HG02885 (cell line): ENCODE measurements at regions not wholly inside any gene's neighbourhood (a gene's known extent, or its start where the extent isn't known, plus 50 kb on each side); places are given as distances from the start of the nearest gene placed in this dataset.

Source experiments
- ATAC-seq: cut with Tn5 transposase; IDR thresholded peaks from one replicate; pipeline ENCODE4 v1.9.1; 2021; ENCODE audit warnings: mild to moderate bottlenecking; ENCODE audit not compliant: unreplicated experiment, poor library complexity

DNA sequence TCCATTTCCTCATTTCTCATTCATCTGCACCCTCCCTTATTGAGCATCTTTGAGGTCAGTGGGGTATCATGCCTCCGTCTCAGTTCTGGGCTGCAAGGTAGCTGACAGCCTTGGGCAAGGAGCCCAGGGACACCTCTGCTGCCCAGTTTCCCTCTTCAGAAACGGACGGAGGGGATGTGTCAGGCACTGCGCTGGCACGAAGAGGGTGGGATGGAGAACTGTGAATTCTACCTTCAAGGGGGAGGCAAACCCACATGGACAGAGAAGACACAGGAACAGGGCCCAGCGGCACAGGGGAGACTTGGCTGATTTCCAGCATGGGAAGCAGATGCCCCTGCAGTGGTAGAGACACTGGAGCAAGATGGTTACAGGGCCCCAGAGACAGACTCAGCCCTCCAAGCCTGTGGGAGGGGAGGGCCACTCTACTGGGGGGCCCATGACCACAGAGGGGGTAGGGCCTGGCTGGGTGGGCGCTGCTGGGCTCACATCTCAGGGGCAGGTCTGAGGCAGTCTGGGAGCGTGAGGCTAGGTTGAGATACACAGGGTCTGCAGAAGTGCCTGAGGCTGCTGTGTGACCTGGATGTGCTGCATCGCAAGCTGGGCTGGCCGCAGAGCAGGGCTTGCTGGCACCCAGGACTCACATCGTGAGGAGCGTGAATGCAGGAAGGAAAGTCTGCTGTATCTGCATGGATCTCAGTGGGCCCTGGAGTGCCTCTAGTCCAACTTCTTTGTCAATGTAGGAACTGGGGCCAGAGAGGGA, 92.3 kb downstream of the HS1BP3 start:
- no peak for ATAC-seq

DNA sequence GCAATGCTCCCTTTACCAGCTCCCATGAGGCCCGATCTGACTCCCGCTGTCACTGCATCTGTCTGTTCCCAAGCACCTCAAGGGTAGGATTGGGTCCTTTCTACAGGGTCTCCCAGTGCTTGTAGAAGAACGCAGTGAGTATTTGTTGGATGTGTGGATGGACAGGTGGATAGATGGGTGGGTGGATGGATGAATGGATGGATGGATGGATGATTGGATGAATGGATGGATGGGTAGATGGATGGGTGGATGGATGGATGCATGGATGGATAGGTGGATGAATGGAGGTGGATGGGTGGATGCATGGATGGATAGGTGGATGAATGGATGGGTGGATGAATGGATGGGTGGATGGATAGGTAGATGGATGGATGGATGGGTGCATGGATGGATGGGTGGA, 91.6 kb downstream of the HS1BP3 start:
- no peak for ATAC-seq

DNA sequence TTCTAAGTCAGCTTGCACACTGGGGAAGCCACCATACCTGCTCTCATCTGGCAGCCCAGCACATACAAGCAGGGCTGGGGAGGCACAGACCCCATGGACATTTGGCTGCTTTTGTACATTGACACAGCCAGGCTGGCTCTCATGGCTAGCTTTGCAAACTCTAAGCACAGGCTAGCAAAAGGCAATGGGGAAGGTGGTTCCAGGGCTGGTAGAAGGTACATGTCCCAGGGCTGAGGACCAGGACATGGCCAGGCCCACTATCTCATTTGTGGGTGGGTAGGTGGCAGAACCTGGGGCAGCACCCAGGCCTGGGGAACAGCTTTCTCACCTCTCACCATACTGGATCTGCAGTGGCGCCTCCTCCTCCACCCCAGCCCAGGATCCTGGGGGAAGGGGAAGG, 90.9 kb downstream of the HS1BP3 start:
- no peak for ATAC-seq

DNA sequence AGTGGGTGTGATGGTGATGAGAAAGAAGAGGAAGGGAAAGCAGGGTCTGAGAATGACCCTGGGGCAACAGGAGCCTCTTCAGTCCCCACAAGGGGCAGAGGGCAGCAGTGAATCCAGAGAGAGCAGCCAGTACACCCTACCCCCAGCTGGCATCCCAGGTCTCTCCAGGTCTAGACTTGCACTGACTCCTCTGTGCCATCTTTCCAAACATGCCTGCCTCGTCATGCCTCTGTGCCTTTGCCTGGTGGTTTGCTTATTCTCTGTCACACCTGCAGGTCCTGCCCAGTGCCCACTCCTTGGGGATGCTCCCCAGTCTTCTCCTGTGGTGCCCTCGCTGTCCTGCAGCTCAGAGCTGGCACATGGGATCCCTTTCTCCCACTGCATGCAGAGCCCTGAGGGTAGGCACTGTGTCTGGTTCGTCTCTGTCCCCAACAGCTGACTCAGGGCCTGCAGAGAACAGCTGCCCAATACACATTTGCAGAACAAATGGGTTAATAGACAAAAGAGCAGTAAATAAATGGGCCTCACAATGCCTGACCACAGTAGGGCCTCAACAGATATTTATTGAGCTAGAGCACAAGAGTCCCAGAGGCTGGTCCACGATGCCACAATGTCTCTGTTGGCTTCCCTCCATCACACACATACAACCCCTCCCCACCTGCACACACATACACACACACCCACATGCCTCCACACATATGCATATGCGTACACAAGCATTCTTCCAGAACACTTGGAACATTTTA, 89.8 kb downstream of the HS1BP3 start:
- no peak for ATAC-seq

DNA sequence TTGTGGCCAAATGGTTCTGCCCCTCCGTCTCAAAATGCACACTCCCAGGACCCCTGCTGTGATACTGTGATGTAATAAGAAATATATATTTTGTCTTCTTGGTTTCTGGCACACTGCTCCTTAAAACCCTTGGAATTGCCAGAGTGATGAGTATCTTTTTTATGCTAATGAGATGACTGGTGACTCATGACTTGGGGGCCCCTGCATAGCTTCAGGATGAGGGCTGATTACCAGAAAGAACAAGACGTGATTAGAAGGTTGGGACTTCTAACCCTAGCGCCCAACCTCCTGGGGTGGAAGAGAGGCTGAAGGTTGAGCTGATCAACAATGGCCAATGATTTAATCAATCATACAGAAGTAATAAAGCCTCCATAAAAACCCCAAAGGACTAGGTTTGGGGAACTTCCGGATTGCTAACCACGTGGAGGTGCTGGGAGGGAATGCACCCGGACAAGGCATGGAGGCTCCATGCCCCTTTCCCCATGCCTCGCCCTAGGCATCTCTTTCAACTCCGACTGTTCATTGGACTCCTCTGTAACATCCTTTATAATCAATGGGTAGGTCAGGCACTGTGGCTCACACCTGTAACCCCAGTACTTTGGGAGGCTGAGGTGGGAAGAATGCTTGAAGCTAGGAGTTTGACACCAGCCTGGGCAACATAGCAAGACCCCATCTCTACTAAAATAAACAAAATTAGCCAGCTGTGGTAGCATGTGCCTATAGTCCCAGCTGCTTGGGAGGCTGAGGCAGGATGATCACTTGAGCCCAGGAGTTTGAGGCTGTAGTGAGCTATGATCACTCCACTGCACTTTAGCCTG, 89.1 kb downstream of the HS1BP3 start:
- no peak for ATAC-seq

DNA sequence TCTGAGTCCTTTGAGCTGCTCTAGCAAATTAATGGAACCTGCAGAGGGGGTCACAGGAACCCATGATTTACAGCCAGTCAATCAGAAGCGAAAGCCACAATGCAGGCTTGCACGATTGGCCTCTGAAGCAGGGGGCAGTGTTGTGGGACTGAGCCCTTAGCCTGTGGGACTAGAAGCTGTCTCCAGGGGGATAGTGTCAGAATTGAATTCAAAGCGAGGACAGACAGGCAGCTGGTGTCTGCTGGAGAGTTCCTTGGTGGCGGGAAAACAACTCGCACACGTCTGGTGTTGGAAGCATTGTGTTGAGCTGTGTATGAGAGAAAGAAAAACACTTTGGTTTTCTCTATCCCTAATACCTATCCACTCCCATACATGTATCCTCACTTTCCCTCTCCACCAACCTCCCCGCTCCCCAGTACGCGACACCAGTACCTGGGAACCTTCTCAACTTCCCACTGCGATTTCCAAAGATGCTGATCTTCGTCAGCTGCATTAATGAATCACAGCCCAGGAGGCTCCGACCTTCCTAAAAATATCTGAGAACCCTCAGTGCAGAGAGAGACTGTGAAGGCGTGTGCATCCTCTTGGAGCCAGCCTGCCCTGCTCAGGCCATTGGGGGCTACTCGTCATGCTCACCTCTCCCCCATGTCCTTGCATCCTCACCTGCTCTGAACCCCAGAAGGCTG, 88.2 kb downstream of the HS1BP3 start:
- ATAC-seq, result no peak

DNA sequence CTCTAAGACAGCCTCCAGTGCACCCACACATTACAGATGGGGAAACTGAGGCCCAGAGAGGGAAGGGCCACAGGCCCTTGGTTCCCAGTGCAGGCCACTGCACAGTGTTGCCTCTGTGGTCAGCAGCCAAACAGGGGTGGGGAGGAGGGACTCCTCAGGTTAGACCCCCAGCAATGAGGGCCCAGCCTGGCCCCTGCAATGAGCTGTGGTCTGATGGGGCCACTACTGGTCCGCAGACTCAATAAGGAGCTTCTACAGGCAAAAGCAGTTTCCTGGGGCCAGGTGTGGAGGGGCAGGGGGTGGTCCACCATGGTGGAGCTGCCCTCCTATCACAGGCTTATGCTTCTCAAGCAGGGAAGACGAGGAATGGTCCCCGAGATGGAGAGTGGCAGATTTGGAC, 87.6 kb downstream of the HS1BP3 start:
- no peak for ATAC-seq

DNA sequence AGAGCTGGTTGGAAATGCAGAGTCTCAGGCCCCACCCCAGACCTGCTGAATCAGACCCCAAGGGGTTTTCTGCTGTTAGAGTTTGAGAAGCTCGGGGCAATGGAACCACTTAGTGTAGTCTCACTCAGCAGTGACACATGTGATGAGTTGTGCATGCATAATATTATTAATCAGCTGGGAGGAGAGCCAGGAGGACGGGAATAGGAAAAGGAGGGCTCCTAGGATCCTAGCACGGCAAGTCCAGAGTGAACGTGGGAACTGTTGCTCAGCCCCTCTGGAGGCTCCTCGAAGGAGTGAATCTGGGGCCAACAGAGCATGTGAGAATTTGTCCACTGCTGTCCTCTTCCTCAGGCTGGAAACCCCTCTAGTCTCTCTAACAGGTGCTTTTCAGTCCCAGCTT, 87.1 kb downstream of the HS1BP3 start:
- no peak for ATAC-seq

DNA sequence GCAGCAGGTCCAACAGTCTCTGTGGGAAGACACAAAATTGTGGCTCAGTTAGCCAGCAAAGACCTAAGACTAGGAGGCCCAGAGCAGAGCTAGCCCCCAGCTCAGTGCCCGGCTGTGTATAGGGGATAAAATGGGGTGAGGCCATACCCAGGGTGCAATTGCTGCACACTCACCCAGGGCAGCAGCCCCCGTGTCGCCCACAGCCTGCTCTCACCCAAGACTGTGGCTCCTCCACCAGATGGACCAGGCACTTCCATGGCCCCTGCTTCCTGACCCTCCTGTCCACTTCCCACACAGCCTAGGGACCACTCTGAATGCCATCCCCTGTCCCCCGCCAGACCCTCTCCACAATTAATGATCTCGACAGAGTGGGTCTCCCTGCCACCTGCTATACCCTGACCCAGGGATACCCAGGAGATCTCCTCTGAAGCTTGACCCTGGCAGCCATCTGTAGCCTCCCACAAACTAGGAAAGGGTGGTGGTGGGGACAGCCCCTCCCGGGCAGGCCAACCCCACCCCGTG, 85.7 kb downstream of the HS1BP3 start:
- ATAC-seq, result no peak

DNA sequence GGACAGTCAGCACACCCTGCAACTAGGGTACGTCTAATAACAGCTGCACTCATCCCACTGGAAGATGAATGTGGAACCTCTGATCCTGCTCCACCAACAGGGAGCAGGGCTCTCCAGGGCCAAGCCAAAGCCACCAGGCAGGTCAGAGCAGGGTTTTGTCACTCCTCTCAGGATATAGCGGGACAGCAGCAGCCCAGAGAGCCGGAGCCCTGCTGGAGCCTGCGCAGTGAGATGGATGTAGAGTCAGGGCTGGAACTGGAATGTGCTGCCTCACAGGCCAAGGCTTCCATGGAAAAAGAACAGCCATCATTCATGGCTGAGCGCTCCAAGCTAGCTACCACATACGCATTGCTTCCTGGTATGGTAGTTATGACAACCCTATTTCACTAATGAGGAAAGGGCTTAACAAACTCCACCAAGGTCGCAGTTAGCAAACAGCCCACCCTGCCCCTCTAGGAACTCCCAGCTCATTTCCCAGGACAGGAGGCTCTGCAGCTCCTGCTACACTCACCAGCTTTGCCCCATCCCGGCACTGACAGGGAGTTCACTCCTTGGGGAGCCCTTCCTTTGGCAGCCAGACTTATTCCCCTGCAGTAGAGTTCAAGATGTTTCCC, 85.2 kb downstream of the HS1BP3 start:
- no peak for ATAC-seq

DNA sequence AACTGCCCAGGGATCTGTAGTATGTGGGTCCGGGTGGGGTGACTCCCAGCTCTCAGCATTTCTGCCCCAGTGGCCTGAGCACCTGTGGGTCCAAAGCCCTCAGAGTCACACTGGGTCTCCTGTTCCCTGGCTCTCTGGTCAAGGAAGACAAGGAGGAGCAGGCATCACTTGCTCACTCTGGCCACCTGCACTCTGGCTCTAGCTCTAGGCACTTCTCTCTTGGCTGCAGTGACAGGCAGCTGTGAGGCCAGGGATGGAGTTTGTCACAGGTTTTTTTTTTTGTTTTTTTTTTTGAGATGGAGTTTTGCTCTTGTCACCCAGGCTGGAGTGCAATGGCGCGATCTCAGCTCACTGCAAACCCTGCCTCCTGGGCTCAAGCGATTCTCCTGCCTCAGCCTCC, 84.6 kb downstream of the HS1BP3 start:
- ATAC-seq, result no peak

DNA sequence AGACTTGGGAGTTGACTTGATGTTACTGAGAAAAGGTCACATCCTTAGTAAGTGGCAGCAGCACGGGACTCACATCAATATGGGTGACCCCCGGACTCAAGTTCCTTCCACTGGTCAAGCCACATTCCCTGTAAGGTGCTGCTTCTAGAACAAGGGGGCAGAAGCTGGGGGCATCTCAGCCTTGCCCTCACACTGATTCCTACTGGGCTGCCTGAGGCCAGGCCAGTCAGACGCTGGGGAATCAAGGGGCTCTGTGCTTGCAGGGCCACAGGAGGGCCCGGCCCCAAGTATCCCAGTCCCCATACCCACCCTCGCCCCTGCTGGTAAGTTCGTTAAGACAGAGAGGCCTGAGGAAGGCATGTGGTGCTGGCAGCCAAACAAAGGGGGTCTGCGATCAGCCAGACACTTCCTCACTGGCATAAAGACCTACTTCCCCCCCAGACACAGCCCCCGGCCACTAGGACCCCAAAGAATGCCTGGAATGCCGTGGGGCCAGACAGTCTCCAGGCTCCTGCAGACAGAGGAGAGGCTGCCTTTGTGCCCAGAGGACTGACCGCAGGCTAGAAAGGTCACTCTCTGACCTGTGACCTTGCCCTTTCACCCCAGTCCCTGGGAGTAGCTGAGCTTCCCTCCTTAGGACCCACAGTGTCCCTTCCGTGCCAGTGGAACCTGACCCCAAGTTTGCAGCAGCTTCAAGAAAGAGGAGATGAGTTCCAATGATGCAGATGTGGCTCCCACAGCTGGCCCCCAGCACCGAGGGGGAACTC, 83.6 kb downstream of the HS1BP3 start:
- no peak for ATAC-seq
